Fibroblast of skin of back (primary cell): ENCODE measurements at regions not wholly inside any gene's neighbourhood (a gene's known extent, or its start where the extent isn't known, plus 50 kb on each side); places are given as distances from the start of the nearest gene placed in this dataset.
"Not testable (repeated sequence)": the region's sequence is repeated elsewhere in the genome, so short reads cannot be mapped to it uniquely, and the experiment has no call there.

ENCODE experiments used
- DNase-seq: peaks from one replicate; pipeline ENCODE4 v3.0.0-alpha.2; 2013

DNA sequence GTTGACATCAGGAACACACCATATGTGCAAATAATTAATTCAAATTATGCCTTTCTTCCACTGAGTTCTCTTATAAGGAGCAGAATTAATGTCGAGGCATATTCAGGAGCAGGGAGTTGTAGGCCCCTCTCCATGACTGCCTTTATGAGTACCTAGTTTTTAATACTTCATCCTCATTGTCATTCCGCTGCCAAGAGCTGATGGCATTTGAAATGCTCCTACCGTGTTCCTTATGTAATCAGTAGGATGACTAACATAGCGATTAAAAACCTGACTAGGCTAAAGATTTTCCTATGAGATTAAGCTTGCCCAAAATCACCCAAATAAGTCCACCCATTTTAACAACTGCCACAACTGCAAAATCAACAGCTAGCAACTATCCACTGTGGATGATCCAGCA, 220.6 kb downstream of the DHX15 start:
- DNase-seq: no peak

DNA sequence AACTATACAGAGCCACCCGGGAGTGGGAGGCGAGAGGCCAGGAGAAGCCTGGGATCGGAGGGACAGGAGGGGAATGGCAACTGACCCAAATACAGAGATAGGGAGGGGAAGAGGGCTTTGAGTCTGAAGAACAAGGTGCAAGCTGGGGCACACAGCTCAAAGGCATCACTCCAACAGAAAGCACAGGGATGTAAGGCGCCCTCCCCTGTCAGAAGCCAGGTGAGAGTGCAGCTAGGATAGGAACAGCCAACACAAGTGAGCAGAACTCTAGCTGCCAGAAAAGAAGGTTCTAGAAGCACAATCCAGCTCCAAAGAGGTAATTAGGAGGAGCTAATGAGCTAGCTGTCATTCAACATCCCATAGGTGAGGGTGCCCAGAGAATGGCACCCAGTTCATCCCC, 232.2 kb downstream of the DHX15 start:
- DNase-seq: no peak

DNA sequence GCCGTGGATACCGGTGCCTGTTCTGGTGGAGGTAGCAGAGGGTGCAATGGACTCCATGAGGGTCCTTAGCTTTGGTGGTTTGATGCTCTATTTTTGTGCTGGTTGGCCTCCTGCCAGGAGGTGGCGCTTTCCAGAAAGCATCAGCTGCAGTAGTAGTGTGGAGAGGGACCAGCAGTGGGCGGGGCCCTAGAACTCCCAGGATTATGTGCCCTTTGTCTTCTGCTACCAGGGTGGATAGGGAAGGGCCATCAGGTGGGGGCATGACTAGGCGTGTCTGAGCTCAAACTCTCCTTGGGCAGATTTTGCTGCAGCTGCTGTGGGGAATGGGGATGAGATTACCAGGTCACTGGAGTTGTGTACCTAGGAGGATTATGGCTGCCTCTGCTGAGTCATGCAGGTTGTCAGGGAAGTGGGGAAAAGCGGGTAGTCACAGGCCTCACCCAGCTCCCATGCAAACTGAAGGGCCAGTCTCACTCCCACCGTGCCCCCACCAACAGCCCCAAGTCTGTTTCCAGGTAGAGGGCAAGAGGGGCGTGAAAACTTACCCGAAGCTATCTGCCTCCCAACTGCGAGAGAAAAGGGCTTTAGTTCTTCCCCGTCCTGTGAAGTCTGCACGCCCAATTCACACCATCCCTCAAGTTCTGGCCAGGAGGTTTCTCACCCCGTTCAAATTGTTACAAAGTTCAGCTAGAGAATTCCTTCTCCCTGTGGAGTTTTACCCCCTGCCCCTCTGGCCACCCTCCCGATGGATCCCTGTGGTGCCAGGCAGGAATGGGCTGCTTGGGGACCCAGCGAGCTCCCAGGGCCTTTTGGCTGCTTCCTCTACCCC, 235.0 kb downstream of the DHX15 start:
- not testable (repeated sequence) for DNase-seq

DNA sequence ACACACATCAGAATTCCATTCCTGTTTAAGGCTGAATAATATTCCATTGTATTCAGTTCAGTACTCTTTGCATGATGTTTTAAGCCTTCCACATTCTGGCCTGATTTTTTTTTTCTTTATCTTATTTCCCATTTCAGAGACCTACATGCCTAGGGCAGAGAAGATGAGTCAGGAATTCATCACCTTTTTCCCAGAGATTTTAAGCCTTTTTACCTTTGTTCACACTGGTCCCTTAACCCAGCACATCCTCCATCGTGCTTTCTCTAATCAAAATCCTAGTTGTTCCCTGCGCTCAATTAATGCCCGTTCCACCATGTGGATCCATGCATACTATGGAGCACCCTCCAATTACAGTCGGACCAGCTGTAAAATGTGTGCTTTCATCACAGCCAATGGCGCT, 245.1 kb downstream of the DHX15 start:
- no peak for DNase-seq

DNA sequence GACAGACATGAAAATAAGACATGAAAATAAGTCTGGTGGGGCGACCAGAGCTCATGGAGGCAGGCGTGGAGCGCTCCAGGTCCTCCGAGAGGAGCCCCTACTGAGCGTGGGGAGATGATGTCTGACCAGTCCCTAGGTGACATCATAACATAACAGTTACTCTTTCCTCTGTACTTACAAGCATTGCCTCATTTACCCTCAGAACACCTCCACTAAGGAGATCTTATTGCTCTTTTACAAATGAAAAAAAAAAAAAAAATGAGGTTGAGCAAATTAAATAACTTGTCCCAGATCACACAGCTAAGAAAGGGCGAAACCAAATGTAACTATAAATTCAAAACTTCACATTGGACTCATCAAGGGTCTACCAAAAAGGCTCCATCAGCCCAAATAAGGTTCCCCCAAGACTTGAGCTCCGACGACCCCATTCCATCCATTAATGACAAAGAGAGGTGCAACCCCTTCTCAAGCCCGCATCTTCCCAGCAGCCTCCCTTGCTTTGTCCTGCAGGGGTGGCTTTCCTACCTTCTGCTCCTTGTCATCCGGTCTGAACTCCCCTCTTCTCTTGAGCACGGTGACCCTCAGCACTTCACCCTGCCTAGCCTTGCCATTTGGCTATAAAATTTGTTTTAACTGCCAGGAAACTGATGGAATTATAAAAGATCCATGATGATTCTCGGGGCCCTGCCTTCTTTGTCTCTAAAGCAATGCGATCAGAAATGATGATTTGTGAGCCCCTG, 246.7 kb downstream of the DHX15 start:
- DNase-seq: no peak

DNA sequence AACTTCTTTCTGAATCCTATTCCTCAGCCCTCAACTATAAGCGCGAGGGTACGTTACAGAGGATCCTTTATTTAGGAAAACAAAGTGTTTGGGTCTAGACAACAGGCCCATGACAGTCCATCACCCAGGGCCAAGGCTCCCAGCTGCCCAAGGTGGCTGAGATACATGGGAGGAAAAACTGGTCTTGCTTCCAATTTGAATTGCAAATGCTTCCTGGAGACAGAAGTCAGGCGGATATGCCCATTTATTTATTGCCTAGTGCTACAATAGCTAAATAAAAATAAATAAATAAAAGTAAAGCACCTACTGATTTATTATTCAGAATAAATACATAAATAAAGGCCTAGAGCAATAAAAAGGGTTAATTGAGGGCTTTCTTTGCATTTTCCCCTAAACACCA, 248.7 kb downstream of the DHX15 start:
- no peak for DNase-seq

DNA sequence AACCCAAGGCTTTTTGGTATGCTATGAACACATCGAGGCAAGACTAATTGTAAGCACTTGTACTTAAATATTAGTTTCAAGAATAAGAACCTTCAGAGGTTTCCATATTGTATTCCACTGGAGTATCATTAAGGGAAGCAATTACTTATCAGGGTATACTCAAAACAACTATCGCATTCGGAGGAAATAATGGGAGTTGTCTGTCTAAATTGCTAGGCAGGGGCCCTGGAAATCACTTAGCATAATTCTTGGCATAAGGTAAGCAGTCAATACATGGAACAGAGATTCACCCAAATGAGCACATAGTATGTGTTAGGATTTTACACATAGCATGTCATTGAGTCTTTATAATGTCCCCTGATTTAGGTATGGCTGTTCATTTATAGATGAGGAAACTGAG, 249.4 kb downstream of the DHX15 start:
- DNase-seq: no peak

DNA sequence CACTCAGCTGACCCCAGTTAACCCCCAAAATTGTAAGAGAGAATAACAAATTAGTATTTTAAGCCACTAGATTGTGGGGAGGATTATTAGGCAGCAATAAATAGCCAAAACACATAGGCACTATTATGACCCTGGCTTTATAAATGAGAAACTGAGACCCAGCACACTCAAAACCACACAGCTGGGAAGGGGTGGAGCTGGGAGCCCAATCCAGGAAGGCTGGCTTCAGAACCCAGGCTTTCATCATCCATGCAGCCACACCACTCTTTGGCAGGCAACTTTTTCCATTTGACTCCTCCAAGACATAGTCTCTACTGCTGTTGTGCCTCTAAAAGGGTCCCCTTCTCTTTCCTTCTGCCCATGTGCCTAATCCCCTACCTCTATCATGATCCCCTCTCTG, 253.8 kb downstream of the DHX15 start:
- DNase-seq: no peak

DNA sequence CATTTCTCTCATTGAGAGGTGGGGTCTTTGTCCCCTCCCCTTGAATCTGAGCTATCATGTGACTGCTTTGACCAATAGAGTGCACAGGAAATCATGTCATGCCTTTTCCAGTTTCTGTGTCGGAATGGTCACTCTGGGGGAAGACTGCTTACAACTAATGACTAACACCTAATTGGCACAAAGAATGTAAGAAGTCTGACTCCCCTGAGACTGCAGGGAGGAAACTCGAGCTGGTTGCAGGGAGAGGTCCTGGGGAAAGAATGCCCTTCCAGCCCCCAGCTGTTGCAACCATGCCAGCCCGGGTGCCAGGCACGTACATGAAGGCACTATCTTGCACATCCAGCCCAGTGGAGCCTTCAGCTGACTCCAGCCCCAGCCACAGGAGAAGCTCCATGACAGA, 254.2 kb downstream of the DHX15 start:
- peak; percentile 59 for DNase-seq

DNA sequence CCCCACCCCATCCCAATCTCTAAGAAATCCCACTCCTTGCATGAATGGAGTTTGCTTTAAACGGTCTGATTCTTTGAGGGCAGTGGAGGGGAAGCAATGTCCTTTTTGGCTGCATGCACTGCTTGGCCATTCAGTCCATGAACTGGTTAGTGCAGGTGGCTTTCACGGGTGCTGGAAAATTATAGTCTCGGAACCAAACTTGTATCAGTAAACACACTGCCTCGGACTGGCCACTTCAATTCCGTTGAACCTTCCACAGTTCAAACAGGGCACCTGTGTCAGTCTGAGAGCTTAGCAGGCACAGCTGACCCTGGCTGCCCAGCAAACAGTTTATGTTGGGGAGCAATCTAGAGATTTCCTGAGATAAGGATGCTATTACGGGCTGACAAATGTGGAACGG, 255.6 kb downstream of the DHX15 start:
- no peak for DNase-seq

DNA sequence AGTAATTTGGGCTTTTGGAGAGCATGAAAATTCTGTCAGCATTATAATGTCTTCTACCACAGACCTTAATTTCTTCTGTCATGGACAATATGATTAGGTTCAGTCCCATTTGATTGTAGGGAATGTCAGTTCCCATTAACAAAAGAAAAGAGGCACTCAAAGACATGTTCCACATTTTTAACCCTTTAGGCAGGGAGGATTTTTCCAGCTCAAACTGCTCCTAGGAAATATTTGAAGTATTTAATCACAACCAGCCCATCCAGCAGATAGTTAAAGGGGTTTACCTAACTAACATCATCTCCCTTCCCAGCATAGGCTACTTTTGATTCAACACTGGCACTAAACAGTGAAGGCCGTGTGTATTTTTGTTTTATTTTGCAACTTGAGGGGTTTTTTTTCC, 256.0 kb downstream of the DHX15 start:
- no peak for DNase-seq

DNA sequence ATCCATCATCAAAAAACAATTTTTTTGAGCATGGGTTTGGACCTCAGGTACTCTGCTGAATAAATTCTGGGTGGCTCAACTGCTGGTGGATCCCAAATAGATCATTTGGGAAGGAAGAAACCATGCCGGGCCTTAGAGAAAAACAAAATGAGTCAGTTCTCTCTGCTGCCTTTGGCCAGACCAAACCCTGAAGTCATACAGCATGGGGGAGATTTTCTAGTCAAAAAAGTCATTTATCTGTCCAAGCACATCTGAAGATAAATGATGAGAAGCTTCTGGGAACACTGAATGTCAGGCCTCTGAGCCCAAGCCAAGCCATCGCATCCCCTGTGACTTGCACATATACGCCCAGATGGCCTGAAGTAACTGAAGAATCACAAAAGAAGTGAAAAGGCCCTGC, 261.4 kb downstream of the DHX15 start:
- no peak for DNase-seq

DNA sequence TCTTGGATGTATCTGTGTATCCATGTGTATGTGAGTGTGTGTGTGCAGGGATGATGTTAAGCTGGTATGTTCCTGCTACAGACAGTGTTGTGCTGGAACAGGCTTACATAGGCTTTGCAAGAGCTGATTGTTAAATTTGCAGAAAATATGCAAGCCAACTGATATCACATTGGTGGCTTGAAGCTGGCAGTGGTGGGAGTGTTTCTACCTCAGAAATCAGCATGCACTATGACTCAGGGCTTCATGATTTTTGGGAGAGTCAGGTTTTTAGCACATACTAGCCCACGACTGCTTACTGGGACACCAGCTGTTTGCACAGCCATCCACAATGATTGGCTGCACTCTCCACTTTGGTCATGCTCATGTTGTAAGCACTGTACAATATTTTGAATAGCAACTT, 261.8 kb downstream of the DHX15 start:
- no peak for DNase-seq

DNA sequence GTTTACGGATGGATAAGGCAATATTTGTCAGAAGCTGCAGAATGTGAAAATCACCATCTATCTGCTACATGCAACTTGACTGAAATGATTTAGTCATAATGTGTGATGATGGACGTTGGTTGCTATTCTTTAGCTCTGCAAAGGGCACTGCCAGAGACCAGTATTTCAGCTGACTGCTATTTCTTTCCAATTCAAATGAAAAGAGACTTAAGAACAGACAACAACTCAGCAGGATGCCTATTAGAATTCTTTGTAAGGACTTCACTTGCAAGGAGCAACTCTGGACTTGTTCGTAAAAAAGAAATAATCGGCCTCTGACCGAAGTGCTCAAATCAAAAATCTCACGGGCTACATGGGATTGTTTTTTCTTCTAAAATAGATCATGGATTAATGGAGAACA, 262.7 kb downstream of the DHX15 start:
- no peak for DNase-seq

DNA sequence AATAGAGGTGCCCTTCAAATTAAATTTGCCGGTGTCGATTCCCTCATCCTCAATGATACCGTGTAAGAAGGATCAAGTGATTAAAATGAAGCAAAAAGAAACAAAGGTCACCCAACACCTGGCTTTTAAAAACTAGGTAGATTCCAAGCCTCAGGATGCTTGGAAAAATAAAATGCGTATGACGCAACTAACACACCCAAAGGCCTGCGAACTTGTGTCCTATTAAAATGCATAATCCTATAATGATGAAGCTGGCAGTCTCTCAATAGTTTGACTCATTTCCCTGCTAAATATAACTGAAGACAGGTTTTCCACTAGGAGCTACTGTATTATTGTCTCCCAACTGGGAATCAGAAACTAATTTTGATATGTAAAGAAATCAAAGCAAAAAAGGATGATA, 263.2 kb downstream of the DHX15 start:
- DNase-seq: peak; percentile 42

DNA sequence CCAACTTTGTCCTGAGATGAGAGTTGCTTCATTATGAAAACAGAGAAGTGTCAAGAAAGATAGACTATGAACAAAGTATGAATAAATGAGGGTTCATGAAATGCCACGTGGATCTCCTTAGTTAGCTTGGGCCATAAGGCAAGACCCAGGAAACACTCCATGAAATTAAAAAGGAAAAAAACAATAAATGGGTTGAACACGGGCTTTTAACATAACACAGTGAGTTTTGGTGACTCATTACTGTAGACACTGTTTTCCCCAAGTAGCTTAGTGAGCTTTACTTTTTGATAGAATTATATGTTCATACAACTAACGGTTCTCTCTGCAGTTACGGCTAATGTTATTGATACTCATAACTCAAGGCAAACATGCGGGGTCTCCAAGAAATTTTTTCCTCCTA, 265.0 kb downstream of the DHX15 start:
- no peak for DNase-seq

DNA sequence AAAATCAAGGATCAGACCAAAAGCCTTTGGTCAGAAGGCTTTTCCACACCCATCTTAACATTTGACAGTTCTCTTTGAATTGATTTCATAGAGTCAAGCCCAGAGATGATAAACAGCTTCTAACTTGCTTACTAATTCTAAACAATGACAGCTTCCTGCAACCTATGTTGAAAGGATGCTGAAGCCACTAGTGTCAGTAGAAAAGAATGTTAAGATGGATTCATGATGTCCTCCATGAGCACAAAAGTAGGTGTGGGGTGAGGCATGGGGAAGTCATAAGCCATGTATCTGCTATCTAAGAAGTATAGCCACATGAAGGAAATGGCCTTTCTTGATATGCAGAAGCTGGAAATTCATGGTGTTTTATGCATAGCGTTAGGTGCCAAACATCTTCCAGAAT, 269.3 kb downstream of the DHX15 start:
- DNase-seq: no peak

DNA sequence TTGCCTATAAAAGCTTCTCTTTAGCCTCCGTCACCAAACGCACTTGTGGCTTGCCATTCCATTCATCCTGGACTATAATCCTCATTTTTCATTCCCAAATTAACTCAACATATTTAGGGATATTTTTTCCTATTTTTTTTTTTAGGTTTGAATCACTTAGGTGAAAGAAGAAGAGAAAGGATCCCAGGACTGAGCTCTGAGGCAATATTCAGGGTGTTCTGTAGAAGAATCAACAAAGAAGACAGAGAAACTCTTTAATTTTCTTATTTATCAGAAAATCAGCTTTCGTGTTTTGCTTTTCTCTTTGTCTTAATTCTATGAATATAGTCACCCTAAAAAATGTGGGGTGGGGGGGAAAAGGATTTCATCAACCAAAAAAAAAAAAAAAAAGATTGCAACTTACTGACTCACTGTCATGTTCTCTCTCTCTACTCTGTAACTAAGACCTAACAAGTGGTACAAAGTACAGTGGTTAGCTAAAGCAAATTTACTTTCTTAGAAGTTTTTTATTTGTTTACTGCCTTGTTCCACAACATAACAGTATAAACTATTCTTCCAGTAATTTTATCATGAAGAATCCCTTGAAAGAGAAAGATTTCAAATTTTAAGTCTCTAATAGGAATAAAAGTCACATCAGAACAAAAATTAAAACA, 272.0 kb downstream of the DHX15 start:
- DNase-seq: no peak

DNA sequence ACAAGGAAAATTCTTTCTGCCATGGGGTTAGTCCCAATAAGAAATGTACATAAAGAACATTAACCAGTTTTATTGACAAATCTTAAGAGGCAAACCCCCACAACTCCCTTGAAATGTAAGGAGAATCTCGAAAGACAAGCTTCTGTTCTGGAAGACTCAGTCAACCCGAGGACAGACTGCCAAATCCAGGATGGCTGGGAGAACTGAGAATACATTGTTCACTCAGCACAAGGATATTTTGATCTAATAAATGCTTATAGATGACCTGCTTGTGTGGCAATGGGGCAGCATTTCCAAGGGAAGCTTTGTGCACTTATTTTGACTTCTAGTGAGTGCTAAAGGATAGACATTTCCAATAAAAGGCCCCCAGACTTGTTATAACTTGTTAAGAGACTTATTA, 280.4 kb downstream of the DHX15 start:
- DNase-seq: no peak

DNA sequence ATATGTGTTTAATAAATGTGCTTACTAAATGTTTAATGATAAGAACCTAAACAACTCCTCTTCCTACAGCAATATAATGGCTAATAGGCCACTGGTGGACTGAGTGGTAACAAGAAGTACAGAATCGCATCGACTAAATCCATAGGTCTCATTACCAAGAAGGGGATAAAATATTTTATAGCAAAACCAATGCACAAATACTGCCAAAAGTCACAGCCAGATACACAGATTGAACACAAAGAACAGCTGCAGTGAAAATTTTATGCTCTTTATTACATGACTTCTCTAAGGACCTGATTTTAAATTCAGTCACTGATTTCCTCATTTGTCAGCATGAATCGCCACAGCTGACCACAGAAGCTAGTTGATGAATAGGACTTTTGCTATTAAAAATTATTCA, 285.4 kb downstream of the DHX15 start:
- no peak for DNase-seq

DNA sequence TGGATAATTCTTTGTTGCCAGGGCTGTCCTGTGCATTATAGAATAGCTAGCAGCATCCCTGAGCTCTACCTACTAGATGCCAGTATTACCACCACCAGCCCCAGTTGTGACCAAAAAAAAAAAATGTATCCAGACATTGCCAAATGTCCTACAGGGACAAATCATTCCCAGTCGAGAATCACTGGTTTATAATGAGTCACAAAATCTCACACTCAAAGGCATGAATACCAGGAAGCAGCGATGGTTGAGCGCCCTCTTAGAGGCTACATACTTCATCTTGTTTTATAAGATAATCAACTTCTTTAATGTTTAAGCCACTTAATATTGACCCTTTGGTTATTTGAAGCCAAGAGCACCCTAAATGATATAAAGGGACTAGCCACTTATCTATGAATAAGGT, 297.3 kb downstream of the DHX15 start:
- no peak for DNase-seq

DNA sequence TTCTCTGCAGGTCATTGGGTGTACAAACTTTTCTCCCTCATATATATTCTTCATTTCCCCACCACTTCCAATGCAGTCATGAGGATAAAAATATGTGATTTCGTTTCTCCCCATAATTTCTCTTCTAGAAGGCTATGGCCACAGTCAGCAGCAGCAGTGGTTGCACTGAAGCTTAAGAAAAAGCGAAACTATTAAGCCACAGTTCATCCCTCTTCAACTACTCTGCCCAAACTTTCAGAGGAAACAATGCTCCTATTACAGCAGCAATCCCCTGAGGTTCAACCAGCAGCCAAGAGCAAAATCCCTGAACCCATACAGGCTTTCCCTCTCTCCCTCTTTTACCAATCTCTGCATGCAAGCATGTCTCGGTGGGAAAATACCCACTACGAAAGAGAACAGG, 298.6 kb downstream of the DHX15 start:
- DNase-seq: no peak

DNA sequence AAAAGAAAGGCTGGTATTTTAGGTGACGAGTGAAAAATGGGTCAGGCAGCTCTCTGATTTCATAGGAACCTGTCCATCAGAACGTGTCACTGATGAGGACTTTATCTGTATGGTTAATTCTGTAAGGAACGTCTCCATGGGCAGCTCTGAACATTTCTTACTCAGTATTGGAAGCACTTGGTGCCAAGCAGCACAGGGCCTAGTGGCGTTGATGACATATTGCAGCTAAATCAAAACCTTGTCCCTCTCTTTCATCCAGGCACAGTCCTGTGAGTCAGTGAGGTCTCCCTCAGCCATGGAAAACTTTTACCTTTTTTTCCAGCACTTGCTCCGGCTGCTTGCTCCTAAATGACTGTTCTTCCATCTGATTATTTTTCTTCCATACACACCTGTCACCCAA, 301.9 kb downstream of the DHX15 start:
- DNase-seq: no peak

DNA sequence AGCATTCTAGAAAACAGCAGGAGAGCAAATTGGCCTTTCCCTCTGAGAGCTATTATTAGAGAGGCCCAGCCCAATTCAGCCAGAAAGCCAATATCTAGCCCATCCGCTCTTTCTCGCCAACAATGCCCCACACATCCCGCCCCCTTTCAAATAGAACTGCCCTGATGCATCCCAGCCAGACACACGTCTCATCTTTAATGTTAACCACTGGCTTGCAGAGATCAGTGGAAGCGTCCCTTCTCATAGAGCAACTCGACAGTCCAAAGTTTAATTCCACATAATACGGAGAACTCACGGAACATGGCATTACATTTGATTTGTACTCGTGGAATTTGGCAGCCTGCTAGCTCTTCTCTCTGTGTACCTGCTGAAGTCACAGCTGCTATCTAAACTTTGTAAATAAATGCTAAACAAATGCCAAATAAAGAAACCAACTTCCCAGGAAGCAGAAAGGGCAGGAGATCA, 304.4 kb downstream of the DHX15 start:
- no peak for DNase-seq
